H1 (cell line): ENCODE measurements at regions not wholly inside any gene's neighbourhood (a gene's known extent, or its start where the extent isn't known, plus 50 kb on each side); places are given as distances from the start of the nearest gene placed in this dataset.

Source experiments
- CTCF ChIA-PET: fragments of 300-600 bp; sonication (Branson Sonifier 250); formaldehyde crosslinking; loops from one replicate; lab custom pipeline; 2021; ENCODE audit not compliant: partially characterized antibody; lab: Charles Lee
- POLR2A ChIA-PET: fragments of 300-600 bp; sonication (Branson Sonifier 250); formaldehyde crosslinking; loops from one replicate; lab custom pipeline; 2021; ENCODE audit warnings: inconsistent platforms; ENCODE audit not compliant: partially characterized antibody; lab: Charles Lee
- DNase-seq, 2 experiments: peaks; one replicate each; pipeline versions ENCODE4 v3.0.0 to v3.0.0-alpha.2; 2010 to 2022; ENCODE audit warnings: low spot score in 2 of 2, low read depth in 1 of 2, mixed read lengths in 1 of 2
- FAIRE-seq: peaks from 2 replicates; lab custom pipeline; 2011; peaks lifted over from hg19 to GRCh38; lab: Jason Lieb, UNC
- H2AFZ ChIP-seq: 2 replicates; pipeline ENCODE4 v1.8.1; 2012; ENCODE audit warnings: low read length, inconsistent platforms
- H2AK5ac ChIP-seq: 2 replicates; pipeline ENCODE4 v1.6.1; 2013; ENCODE audit warnings: low read depth, low read length
- H2BK120ac ChIP-seq: replicated peaks from 2 replicates; pipeline ENCODE3; 2013; ENCODE audit warnings: low read depth, low read length, inconsistent platforms
- H2BK12ac ChIP-seq: 2 replicates; pipeline ENCODE4 v1.6.1; 2013; ENCODE audit warnings: low read depth, low read length
- H2BK15ac ChIP-seq: 2 replicates; pipeline ENCODE4 v1.6.1; 2013; ENCODE audit warnings: low read length
- H2BK20ac ChIP-seq: 2 replicates; pipeline ENCODE4 v1.6.1; 2013; ENCODE audit warnings: low read length
- H2BK5ac ChIP-seq: 2 replicates; pipeline ENCODE4 v1.6.1; 2013; ENCODE audit warnings: low read depth, low read length
- H3K14ac ChIP-seq: 2 replicates; pipeline ENCODE4 v1.6.1; 2013; ENCODE audit warnings: inconsistent platforms; ENCODE audit not compliant: insufficient read length
- H3K18ac ChIP-seq: 2 replicates; pipeline ENCODE4 v1.6.1; 2013; ENCODE audit warnings: low read length; ENCODE audit errors: extremely low read depth
- H3K23ac ChIP-seq: 2 replicates; pipeline ENCODE4 v1.6.1; 2013; ENCODE audit warnings: inconsistent platforms; ENCODE audit not compliant: insufficient read length
- H3K23me2 ChIP-seq: 2 replicates; pipeline ENCODE4 v1.6.1; 2013; ENCODE audit warnings: low read depth, low read length
- H3K27ac ChIP-seq: 2 replicates; pipeline ENCODE4 v1.6.1; 2011; ENCODE audit warnings: low read depth, low read length, inconsistent platforms
- H3K27me3 ChIP-seq, 4 experiments: replicated peaks in 1 of 4; 1 replicate in 1 of 4; 2 replicates in 3 of 4; pipeline versions ENCODE4 v1.6.1 to v1.8.1; 2011 to 2013; ENCODE audit warnings: low read length in 3 of 4, mild to moderate bottlenecking in 3 of 4, inconsistent platforms in 2 of 4, mixed read lengths in 2 of 4, moderate library complexity in 1 of 4; ENCODE audit not compliant: control insufficient read depth in 3 of 4, insufficient read depth in 3 of 4; ENCODE audit errors: extremely low read depth in 1 of 4
- H3K36me3 ChIP-seq, 4 experiments: 2 replicates each; pipeline versions ENCODE4 v1.6.1 to v1.8.1; 2011 to 2013; ENCODE audit warnings: mild to moderate bottlenecking in 4 of 4, low read length in 3 of 4, moderate library complexity in 2 of 4, control low read depth in 1 of 4, inconsistent platforms in 1 of 4; ENCODE audit not compliant: insufficient read depth in 4 of 4, control insufficient read depth in 2 of 4
- H3K4ac ChIP-seq: replicated peaks from 2 replicates; pipeline ENCODE3; 2013; ENCODE audit warnings: low read length, low read depth, mixed read lengths, inconsistent platforms; ENCODE audit not compliant: insufficient read length
- H3K4me1 ChIP-seq, 4 experiments: replicated peaks in 1 of 4; 1 replicate in 1 of 4; 2 replicates in 3 of 4; pipeline versions ENCODE4 v1.6.1 to v1.8.1; 2011 to 2013; ENCODE audit warnings: low read length in 3 of 4, inconsistent platforms in 2 of 4, mixed read lengths in 1 of 4; ENCODE audit not compliant: insufficient read depth in 4 of 4, control insufficient read depth in 3 of 4
- H3K4me2 ChIP-seq, 2 experiments: 2 replicates each; pipeline versions ENCODE4 v1.6.1 to v1.8.1; 2011 to 2013; ENCODE audit warnings: low read depth in 2 of 2, low read length in 2 of 2, control low read depth in 1 of 2, inconsistent platforms in 1 of 2, mild to moderate bottlenecking in 1 of 2; ENCODE audit not compliant: insufficient read depth in 1 of 2
- H3K4me3 ChIP-seq, 4 experiments: fragments of 200-600, 300-600 bp in 1 of 4; sonication (generic), shearing (Covaris generic), sonication (Bioruptor Twin) in 1 of 4; 2 replicates each; pipeline versions ENCODE4 v1.5.1 to v1.8.1; 2011 to 2016; ENCODE audit warnings: low read length in 4 of 4, low read depth in 3 of 4, control low read depth in 2 of 4, inconsistent platforms in 2 of 4, mild to moderate bottlenecking in 2 of 4, mixed read lengths in 1 of 4, moderate library complexity in 1 of 4; ENCODE audit not compliant: insufficient read depth in 2 of 4; ENCODE audit errors: extremely low read depth in 1 of 4
- H3K56ac ChIP-seq: replicated peaks from 2 replicates; pipeline ENCODE3; 2013; ENCODE audit warnings: low read depth, mild to moderate bottlenecking, mixed read lengths, low read length, inconsistent platforms; ENCODE audit not compliant: insufficient read length
- H3K79me1 ChIP-seq: 2 replicates; pipeline ENCODE4 v1.6.1; 2013; ENCODE audit warnings: low read depth, low read length, control low read depth
- H3K79me2 ChIP-seq, 2 experiments: 2 replicates each; pipeline versions ENCODE4 v1.6.1 to v1.8.1; 2012 to 2013; ENCODE audit warnings: low read length in 2 of 2, mild to moderate bottlenecking in 2 of 2, inconsistent platforms in 1 of 2; ENCODE audit not compliant: insufficient read depth in 2 of 2, control insufficient read depth in 1 of 2
- H3K9ac ChIP-seq, 4 experiments: replicated peaks in 1 of 4; 1 replicate in 1 of 4; 2 replicates in 3 of 4; pipeline versions ENCODE4 v1.6.1 to v1.8.1; 2011 to 2013; ENCODE audit warnings: low read depth in 3 of 4, low read length in 3 of 4, control low read depth in 2 of 4, mild to moderate bottlenecking in 2 of 4, moderate library complexity in 2 of 4, inconsistent platforms in 1 of 4; ENCODE audit errors: extremely low read depth in 1 of 4
- H3K9me3 ChIP-seq, 2 experiments: 2 replicates each; pipeline versions ENCODE4 v1.6.1 to v1.8.1; 2012 to 2013; ENCODE audit warnings: mild to moderate bottlenecking in 2 of 2, moderate library complexity in 2 of 2, control low read depth in 1 of 2, inconsistent platforms in 1 of 2, low read depth in 1 of 2, low read length in 1 of 2, mixed read lengths in 1 of 2; ENCODE audit not compliant: insufficient read depth in 2 of 2
- H4K20me1 ChIP-seq, 2 experiments: replicated peaks in 1 of 2; 2 replicates each; pipeline versions ENCODE3 to v1.8.1; 2011 to 2013; ENCODE audit warnings: inconsistent platforms in 2 of 2, low read length in 2 of 2, mild to moderate bottlenecking in 1 of 2; ENCODE audit not compliant: insufficient read depth in 2 of 2, control insufficient read depth in 1 of 2
- H4K5ac ChIP-seq: 2 replicates; pipeline ENCODE4 v1.6.1; 2013; ENCODE audit warnings: low read length, low read depth, mixed read lengths, inconsistent platforms; ENCODE audit not compliant: insufficient read length
- H4K8ac ChIP-seq: 2 replicates; pipeline ENCODE4 v1.8.0; 2013; ENCODE audit warnings: mild to moderate bottlenecking, moderate library complexity, low read length, inconsistent platforms; ENCODE audit not compliant: insufficient read depth; ENCODE audit errors: extremely low read depth
- H4K91ac ChIP-seq: replicated peaks from 2 replicates; pipeline ENCODE3; 2013; ENCODE audit warnings: low read length, mixed read lengths, inconsistent platforms; ENCODE audit not compliant: insufficient read length
- BACH1 ChIP-seq: IDR thresholded peaks from 2 replicates; pipeline ENCODE4 v1.6.1; 2012; ENCODE audit warnings: low read length, improper control_type of control experiment
- CTBP2 ChIP-seq: IDR thresholded peaks from 2 replicates; pipeline ENCODE4 v1.7.0; 2011; ENCODE audit warnings: borderline replicate concordance, mild to moderate bottlenecking, moderate library complexity, mixed read lengths, low read length; ENCODE audit not compliant: insufficient read depth, insufficient read length
- HDAC6 ChIP-seq: IDR thresholded peaks from one replicate; pipeline ENCODE4 v1.7.1; 2012; ENCODE audit warnings: low read depth, mild to moderate bottlenecking, inconsistent platforms, low read length, moderate library complexity
- NRF1 ChIP-seq: IDR thresholded peaks from 2 replicates; pipeline ENCODE4 v1.6.1; 2011; ENCODE audit warnings: mild to moderate bottlenecking, low read depth, low read length, improper control_type of control experiment
- WGBS, 2 experiments: shearing (Covaris generic) in 1 of 2; methylation state at CpG; one replicate each; pipeline versions ENCODE4 v1.1.6 to v1.1.7; 2013 to 2015; ENCODE audit warnings: low lambda C conversion rate in 2 of 2, mixed read lengths in 2 of 2, inconsistent platforms in 1 of 2, low coverage in 1 of 2, missing lambda C conversion rate in 1 of 2; ENCODE audit not compliant: insufficient replicate concordance in 2 of 2, insufficient coverage in 1 of 2, insufficient read length in 1 of 2; ENCODE audit errors: extremely low coverage in 1 of 2, missing lambda C conversion rate in 1 of 2; 5-methylcytosine and 5-hydroxymethylcytosine counted together

GRCh38 chr10:78472551-78472890 lies 438.9 kb downstream of the RPS24 start:
- no peak overlapping the region for H3K27ac ChIP-seq
- DNase-seq (no peak), FAIRE-seq (no peak)

More at GRCh38 chr10:78472551-78472890, 438.9 kb downstream of the RPS24 start:
- WGBS, 2 experiments: 82% methylated on average over 2 of the region's 7 CpGs; no CpG with 5 or more reads in 1 of the 2 experiments
- no peak overlapping the region for H3K9ac ChIP-seq
- peaks cover 1 to 8% (median 4%) of the 10 kb centered on the region in 4 experiments; a peak in 4 of 7 replicates for H3K4me1 ChIP-seq
- CTCF ChIA-PET: interaction anchor here (0.6 to 1.5 kb wide), 5 partner anchors 22 to 779 kb away, joined by 3 to 4 read pairs (median 3); no protein-coding TSS in a partner anchor
- H3K36me3 ChIP-seq: no peaks in the 10 kb centered on the region
- peak overlapping the region in 1 of 2 experiments; percentile 8; a peak in 2 of 4 replicates for H3K4me2 ChIP-seq
- no peak overlapping the region for H3K56ac ChIP-seq
- no peak overlapping the region for H2BK15ac ChIP-seq
- 0 out of 2 replicates have a peak overlapping the region, but pooled peaks have one; percentile 5 for H2BK12ac ChIP-seq
- TF ChIP-seq BACH1 (no peak), NRF1 (no peak), HDAC6 (no peak), CTBP2 (no peak)
- TF ChIP-seq, all 59 proteins: peak for 0
- H3K9me3 ChIP-seq: peaks cover 0 to 2% of the 10 kb centered on the region in 2 experiments; a peak in 1 of 4 replicates
- no peaks in the 10 kb centered on the region for H3K79me2 ChIP-seq
- H2AK5ac ChIP-seq: no peak overlapping the region
- no peaks in the 10 kb centered on the region for H3K27me3 ChIP-seq
- peak overlapping the region; percentile 59; the same call in 1 of the 2 replicates for H2AFZ ChIP-seq
- H3K79me1 ChIP-seq: no peaks in the 10 kb centered on the region
- no peak overlapping the region for H4K5ac ChIP-seq
- no peak overlapping the region for H3K23ac ChIP-seq
- peak overlapping the region; percentile 38 for H3K18ac ChIP-seq
- H3K4ac ChIP-seq: no peak overlapping the region
- H3K14ac ChIP-seq: no peak overlapping the region
- no peak overlapping the region for H2BK5ac ChIP-seq
- H3K23me2 ChIP-seq: no peaks in the 10 kb centered on the region
- H2BK120ac ChIP-seq: no peak overlapping the region
- no peak overlapping the region for H2BK20ac ChIP-seq
- POLR2A ChIA-PET: no interaction called here
- H4K20me1 ChIP-seq: no peaks in the 10 kb centered on the region
- no peak overlapping the region for H3K4me3 ChIP-seq
- H4K8ac ChIP-seq: no peak overlapping the region; the same call in 1 of the 2 replicates
- H4K91ac ChIP-seq: peak overlapping the region; percentile 17
